HCT116 (cell line): ENCODE measurements at regions not wholly inside any gene's neighbourhood (a gene's known extent, or its start where the extent isn't known, plus 50 kb on each side); places are given as distances from the start of the nearest gene placed in this dataset.

Source experiments
- ATAC-seq: fragments of 200-7000 bp; cut with Tn5 transposase; 2 replicates; pipeline ENCODE4 v1.9.1; 2020; ENCODE audit warnings: mild to moderate bottlenecking, moderate library complexity
- BruUV-seq: library from RNA; stranded (reverse); fragments of 400-500 nt; replicated peaks from 2 replicates; lab custom pipeline; 2021; lab: Mats Ljungman, UMichigan
- CTCF ChIA-PET: fragments of 300-600 bp; sonication (Branson Sonifier 250); formaldehyde crosslinking; loops from one replicate; lab custom pipeline; 2021; ENCODE audit warnings: antibody characterized with exemption; lab: Charles Lee
- POLR2A ChIA-PET: fragments of 300-600, 350-600 bp; sonication (Branson Sonifier 250); formaldehyde crosslinking; loops from one replicate; lab custom pipeline; 2021; ENCODE audit warnings: antibody characterized with exemption; lab: Charles Lee
- RAD21 ChIA-PET, 2 experiments: fragments of 300-600 bp; sonication (Branson Sonifier 250); formaldehyde crosslinking; loops; one replicate each; lab custom pipeline; 2023; ENCODE audit warnings: low total read pairs in 2 of 2; ENCODE audit not compliant: uncharacterized antibody in 2 of 2, unreplicated experiment in 2 of 2, low non-redundant PET in 1 of 2; lab: Charles Lee
- DNase-seq: peaks from one replicate; pipeline ENCODE4 v3.0.0-alpha.2; 2010; ENCODE audit warnings: low read depth, low spot score
- H2AFZ ChIP-seq: fragments of 200-600 bp; shearing (Covaris generic), sonication (generic); 2 replicates; pipeline ENCODE4 v1.6.1; 2017; ENCODE audit warnings: low read depth, mixed run types, mixed read lengths, antibody characterized with exemption, low read length; ENCODE audit not compliant: poor library complexity, severe bottlenecking
- H3K27ac ChIP-seq: 2 replicates; pipeline ENCODE4 v1.5.1; 2012; ENCODE audit warnings: low read depth, low read length
- H3K27me3 ChIP-seq: fragments of 200-600 bp; sonication (generic); 2 replicates; pipeline ENCODE4 v1.6.1; 2016; ENCODE audit warnings: mixed run types, low read length, mixed read lengths; ENCODE audit not compliant: insufficient read depth
- H3K36me3 ChIP-seq, 2 experiments: fragments of 200-500 bp in 1 of 2; fragments of 200-600 bp in 1 of 2; sonication (Bioruptor generic) in 1 of 2; sonication (generic) in 1 of 2; 2 replicates each; pipeline versions ENCODE4 v1.5.1 to v1.6.1; 2014 to 2016; ENCODE audit warnings: low read length in 2 of 2, inconsistent platforms in 1 of 2, mixed read lengths in 1 of 2, mixed run types in 1 of 2; ENCODE audit not compliant: insufficient read depth in 2 of 2, control insufficient read depth in 1 of 2
- H3K4me1 ChIP-seq, 2 experiments: fragments of 200-600 bp in 1 of 2; sonication (generic) in 1 of 2; 2 replicates each; pipeline versions ENCODE4 v1.5.1 to v1.6.1; 2012 to 2017; ENCODE audit warnings: low read length in 2 of 2, inconsistent platforms in 1 of 2, mild to moderate bottlenecking in 1 of 2, mixed read lengths in 1 of 2, mixed run types in 1 of 2, moderate library complexity in 1 of 2; ENCODE audit not compliant: insufficient read depth in 2 of 2, control insufficient read depth in 1 of 2
- H3K4me2 ChIP-seq: fragments of 200-600 bp; sonication (generic); 2 replicates; pipeline ENCODE4 v1.6.1; 2017; ENCODE audit warnings: mixed run types, low read length, mixed read lengths
- H3K4me3 ChIP-seq, 2 experiments: fragments of 200-600 bp in 1 of 2; sonication (generic) in 1 of 2; replicated peaks in 1 of 2; 2 replicates each; pipeline ENCODE4 v1.5.1; 2011 to 2016; ENCODE audit warnings: low read length in 2 of 2, control low read depth in 1 of 2, low read depth in 1 of 2, mild to moderate bottlenecking in 1 of 2, mixed read lengths in 1 of 2, mixed run types in 1 of 2
- H3K79me2 ChIP-seq: fragments of 200-600 bp; sonication (generic); 2 replicates; pipeline ENCODE4 v1.6.1; 2017; ENCODE audit warnings: mild to moderate bottlenecking, mixed run types, low read length, moderate library complexity, mixed read lengths; ENCODE audit not compliant: insufficient read depth
- H3K9ac ChIP-seq: fragments of 200-600 bp; sonication (generic); 2 replicates; pipeline ENCODE4 v1.6.1; 2016; ENCODE audit warnings: low read length, mixed read lengths
- H3K9me2 ChIP-seq: fragments of 200-600 bp; sonication (generic), shearing (Covaris generic); 2 replicates; pipeline ENCODE4 v1.6.1; 2017; ENCODE audit warnings: mixed run types, mild to moderate bottlenecking, moderate library complexity; ENCODE audit not compliant: insufficient read depth
- H3K9me3 ChIP-seq, 2 experiments: fragments of 200-500 bp in 1 of 2; fragments of 200-600 bp in 1 of 2; sonication (Bioruptor generic) in 1 of 2; sonication (generic) in 1 of 2; 2 replicates each; pipeline ENCODE4 v1.6.1; 2014 to 2017; ENCODE audit warnings: low read length in 2 of 2, mixed read lengths in 2 of 2, inconsistent platforms in 1 of 2, low read depth in 1 of 2, mild to moderate bottlenecking in 1 of 2, mixed run types in 1 of 2, moderate library complexity in 1 of 2; ENCODE audit not compliant: control insufficient read depth in 1 of 2, insufficient read depth in 1 of 2
- H4K20me1 ChIP-seq: fragments of 200-600 bp; sonication (generic), shearing (Covaris generic); 2 replicates; pipeline ENCODE4 v1.6.1; 2017; ENCODE audit warnings: mixed run types, mild to moderate bottlenecking, moderate library complexity; ENCODE audit not compliant: insufficient read depth
- ATF3 ChIP-seq: IDR thresholded peaks from 2 replicates; pipeline ENCODE4 v1.6.1; 2012
- CBX3 ChIP-seq: IDR thresholded peaks from 2 replicates; pipeline ENCODE4 v1.6.1; 2012; ENCODE audit warnings: low read depth
- EGR1 ChIP-seq: IDR thresholded peaks from 2 replicates; pipeline ENCODE4 v1.6.1; 2012; ENCODE audit warnings: low read depth
- ELF1 ChIP-seq: IDR thresholded peaks from 2 replicates; pipeline ENCODE4 v1.6.1; 2012; ENCODE audit warnings: low read depth, borderline replicate concordance
- EZH2 ChIP-seq: fragments of 200-600 bp; sonication (generic); IDR thresholded peaks from 2 replicates; pipeline ENCODE4 v1.6.1; 2017; ENCODE audit warnings: antibody characterized with exemption, mixed run types
- EZH2phosphoT487 ChIP-seq: fragments of 200-600 bp; IDR thresholded peaks from 2 replicates; pipeline ENCODE4 v1.6.1; 2018; ENCODE audit warnings: antibody characterized with exemption, borderline replicate concordance
- FOSL1 ChIP-seq: IDR thresholded peaks from 2 replicates; pipeline ENCODE4 v1.6.1; 2012; ENCODE audit warnings: low read depth
- JUND ChIP-seq: IDR thresholded peaks from 2 replicates; pipeline ENCODE4 v1.6.1; 2012
- MAX ChIP-seq: IDR thresholded peaks from 2 replicates; pipeline ENCODE4 v1.6.1; 2012
- POLR2A ChIP-seq: IDR thresholded peaks from 2 replicates; pipeline ENCODE4 v1.7.0; 2011; ENCODE audit warnings: borderline replicate concordance; ENCODE audit not compliant: insufficient read depth, insufficient read length; ENCODE audit errors: extremely low read depth
- POLR2AphosphoS5 ChIP-seq: IDR thresholded peaks from 2 replicates; pipeline ENCODE4 v1.6.1; 2011; ENCODE audit warnings: mild to moderate bottlenecking, low read depth, low read length, moderate library complexity
- RAD21 ChIP-seq: IDR thresholded peaks from 2 replicates; pipeline ENCODE4 v1.6.1; 2012; ENCODE audit warnings: low read depth, mild to moderate bottlenecking
- REST ChIP-seq: IDR thresholded peaks from 2 replicates; pipeline ENCODE4 v1.6.1; 2012; ENCODE audit warnings: low read depth
- SIN3A ChIP-seq: IDR thresholded peaks from 2 replicates; pipeline ENCODE4 v1.6.1; 2012; ENCODE audit warnings: low read depth
- SP1 ChIP-seq: IDR thresholded peaks from 2 replicates; pipeline ENCODE4 v1.6.1; 2012; ENCODE audit warnings: low read depth
- SRF ChIP-seq: IDR thresholded peaks from 2 replicates; pipeline ENCODE4 v1.6.1; 2012; ENCODE audit warnings: low read depth
- TCF7L2 ChIP-seq: IDR thresholded peaks from 2 replicates; pipeline ENCODE4 v1.7.0; 2011; ENCODE audit warnings: borderline replicate concordance, inconsistent platforms; ENCODE audit not compliant: insufficient read depth, insufficient read length; ENCODE audit errors: extremely low read depth
- YY1 ChIP-seq: IDR thresholded peaks from 2 replicates; pipeline ENCODE4 v1.6.1; 2011; ENCODE audit warnings: low read length, low read depth, moderate library complexity, mild to moderate bottlenecking; ENCODE audit not compliant: insufficient replicate concordance; ENCODE audit errors: extremely low read depth
- ZFX ChIP-seq: fragments of 450-650 bp; IDR thresholded peaks from 2 replicates; pipeline ENCODE4 v1.6.1; 2017
- ZNF274 ChIP-seq: fragments of 200-500 bp; sonication (Bioruptor generic); IDR thresholded peaks from 2 replicates; pipeline ENCODE4 v1.6.1; 2014; ENCODE audit warnings: mild to moderate bottlenecking, low read depth, low read length, inconsistent platforms
- intact Hi-C: fragments of 100-400 bp; cut with micrococcal nuclease; formaldehyde crosslinking; loops from 2 replicates; pipeline ENCODE4 v1.10.0; 2022

GRCh38 chr1:83808536-83808935, 190.4 kb downstream of the TTLL7 start:
- DNase-seq (no peak), ATAC-seq (no peak)
- ChIA-PET POLR2A (no interaction called here), CTCF (no interaction called here), RAD21 (no interaction called here)
- intact Hi-C loops = no loop called here
- no peaks in the 10 kb centered on the region for H3K9me3 ChIP-seq
- no peak overlapping the region for H3K9ac ChIP-seq
- H3K4me2 ChIP-seq = no peak overlapping the region
- no peaks in the 10 kb centered on the region for H3K4me1 ChIP-seq
- H3K27me3 ChIP-seq = no peaks in the 10 kb centered on the region
- no peak for TF ChIP-seq REST
- no peak for TF ChIP-seq EZH2
- no peak for TF ChIP-seq POLR2A
- no peak for TF ChIP-seq JUND
- TF ChIP-seq EGR1 = no peak
- no peak for TF ChIP-seq ATF3
- no peak for TF ChIP-seq CBX3
- no peak for TF ChIP-seq POLR2AphosphoS5
- no peak for TF ChIP-seq MAX
- no peak for TF ChIP-seq SP1
- no peak for TF ChIP-seq SRF
- TF ChIP-seq ELF1 = no peak
- TF ChIP-seq YY1 = no peak
- TF ChIP-seq TCF7L2 = no peak
- TF ChIP-seq ZFX = no peak
- no peak for TF ChIP-seq SIN3A
- no peak for TF ChIP-seq ZNF274
- no peak for TF ChIP-seq FOSL1
- no peak for TF ChIP-seq EZH2phosphoT487
- TF ChIP-seq RAD21 = no peak
- BruUV-seq = no TSS peak
- H2AFZ ChIP-seq = no peak overlapping the region
- no peak overlapping the region for H3K27ac ChIP-seq
- no peaks in the 10 kb centered on the region for H3K79me2 ChIP-seq
- no peaks in the 10 kb centered on the region for H3K36me3 ChIP-seq
- H3K4me3 ChIP-seq = no peak overlapping the region
- no peaks in the 10 kb centered on the region for H4K20me1 ChIP-seq
- H3K9me2 ChIP-seq = no peaks in the 10 kb centered on the region
